ENCODE measurements at regions not wholly inside any gene's neighbourhood (a gene's known extent, or its start where the extent isn't known, plus 50 kb on each side); places are given as distances from the start of the nearest gene placed in this dataset.

DNA sequence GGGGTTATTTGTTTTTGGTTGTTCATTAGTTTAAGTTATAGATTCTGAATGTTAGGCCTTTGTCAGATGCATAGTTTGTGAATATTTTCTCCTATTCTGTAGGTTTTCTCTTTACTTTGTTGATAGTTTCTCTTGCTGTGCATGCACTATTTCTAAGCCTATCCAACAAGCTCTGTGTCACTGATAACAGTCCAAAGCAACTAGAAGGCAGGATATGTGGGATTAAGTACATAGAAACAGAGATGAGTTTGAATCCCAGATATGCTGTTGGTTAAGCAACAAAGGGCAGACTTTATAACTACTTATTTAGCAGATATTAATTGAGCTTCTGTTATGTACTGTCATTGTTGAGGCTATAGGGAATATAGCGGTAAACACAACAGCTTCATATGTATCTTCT, 390.4 kb downstream of the INSC start:
- WGBS, result 100% methylated on average over 1 of the region's 1 CpG
- H3K36me3 ChIP-seq (ENCODE audit: control insufficient read depth in 2 of 2, insufficient read depth in 2 of 2, low read length in 1 of 2), result no peaks in the 10 kb centered on the region
- no peaks in the 10 kb centered on the region for H3K9me3 ChIP-seq (ENCODE audit: control insufficient read depth in 2 of 2, insufficient read depth in 1 of 2, low read length in 1 of 2)
- no peaks in the 10 kb centered on the region for H3K4me1 ChIP-seq (ENCODE audit: control insufficient read depth in 2 of 2, insufficient read depth in 2 of 2, low read length in 2 of 2)
- H3K27ac ChIP-seq (ENCODE audit: low read depth in 1 of 2, low read length in 1 of 2), result no peak overlapping the region
- no peak for DNase-seq (ENCODE audit: low read depth in 6 of 9, low spot score in 9 of 9)
- no peaks in the 10 kb centered on the region for H3K27me3 ChIP-seq (ENCODE audit: control insufficient read depth in 2 of 2, insufficient read depth in 1 of 2, low read length in 1 of 2)
- no peak overlapping the region for H3K4me3 ChIP-seq (ENCODE audit: low read length in 2 of 2)

DNA sequence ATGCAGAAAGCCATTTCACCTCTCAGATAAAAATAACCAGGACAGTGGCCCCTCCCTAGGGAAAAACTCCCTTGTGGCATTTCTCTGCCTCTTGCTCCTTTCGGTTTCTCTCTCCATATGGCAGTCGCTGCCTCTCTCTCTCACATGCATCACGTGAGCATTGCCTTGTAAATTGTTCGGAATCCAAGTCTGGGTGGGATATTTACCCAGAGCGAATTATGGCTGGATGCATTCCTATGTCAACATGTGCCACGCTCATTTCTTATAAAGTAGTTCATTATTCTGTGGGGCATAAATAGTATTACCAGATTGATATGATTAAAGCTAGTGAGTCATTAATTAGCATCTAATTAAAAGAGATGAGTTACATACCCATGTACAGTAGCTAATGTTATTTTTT, 392.9 kb downstream of the INSC start:
- WGBS, result 93% methylated on average over 6 of the region's 6 CpGs
- no peaks in the 10 kb centered on the region for H3K4me1 ChIP-seq (ENCODE audit: control insufficient read depth in 2 of 2, insufficient read depth in 2 of 2, low read length in 2 of 2)
- H3K4me3 ChIP-seq (ENCODE audit: low read length in 2 of 2), result no peak overlapping the region
- no peaks in the 10 kb centered on the region for H3K9me3 ChIP-seq (ENCODE audit: control insufficient read depth in 2 of 2, insufficient read depth in 1 of 2, low read length in 1 of 2)
- no peaks in the 10 kb centered on the region for H3K36me3 ChIP-seq (ENCODE audit: control insufficient read depth in 2 of 2, insufficient read depth in 2 of 2, low read length in 1 of 2)
- DNase-seq (ENCODE audit: low read depth in 6 of 9, low spot score in 9 of 9), result no peak
- H3K27ac ChIP-seq (ENCODE audit: low read depth in 1 of 2, low read length in 1 of 2), result no peak overlapping the region
- H3K27me3 ChIP-seq (ENCODE audit: control insufficient read depth in 2 of 2, insufficient read depth in 1 of 2, low read length in 1 of 2), result no peaks in the 10 kb centered on the region

DNA sequence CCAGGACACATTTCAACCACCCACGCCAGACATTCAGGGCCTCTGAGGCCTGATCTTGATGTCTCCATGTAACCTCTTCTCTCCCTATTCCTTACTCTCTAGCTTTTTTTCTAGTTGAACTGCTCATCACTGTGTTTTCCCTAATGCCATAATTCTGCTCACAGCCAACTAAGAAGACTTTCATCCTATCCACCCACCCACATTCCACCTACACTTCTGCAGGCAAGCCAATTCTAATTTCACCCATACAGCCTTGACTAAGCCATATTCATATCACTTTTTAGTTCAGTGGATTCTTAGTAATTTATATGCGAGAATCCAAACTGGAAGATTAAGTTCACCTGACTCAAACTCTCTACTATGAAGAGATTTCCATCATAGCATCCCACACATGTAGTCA, 394.4 kb downstream of the INSC start:
- no peaks in the 10 kb centered on the region for H3K36me3 ChIP-seq (ENCODE audit: control insufficient read depth in 2 of 2, insufficient read depth in 2 of 2, low read length in 1 of 2)
- no peak overlapping the region for H3K4me3 ChIP-seq (ENCODE audit: low read length in 2 of 2)
- no peak overlapping the region for H3K27ac ChIP-seq (ENCODE audit: low read depth in 1 of 2, low read length in 1 of 2)
- no peaks in the 10 kb centered on the region for H3K9me3 ChIP-seq (ENCODE audit: control insufficient read depth in 2 of 2, insufficient read depth in 1 of 2, low read length in 1 of 2)
- WGBS, result 92% methylated on average over 2 of the region's 2 CpGs
- no peaks in the 10 kb centered on the region for H3K4me1 ChIP-seq (ENCODE audit: control insufficient read depth in 2 of 2, insufficient read depth in 2 of 2, low read length in 2 of 2)
- DNase-seq (ENCODE audit: low read depth in 6 of 9, low spot score in 9 of 9), result no peak
- H3K27me3 ChIP-seq (ENCODE audit: control insufficient read depth in 2 of 2, insufficient read depth in 1 of 2, low read length in 1 of 2), result no peaks in the 10 kb centered on the region

DNA sequence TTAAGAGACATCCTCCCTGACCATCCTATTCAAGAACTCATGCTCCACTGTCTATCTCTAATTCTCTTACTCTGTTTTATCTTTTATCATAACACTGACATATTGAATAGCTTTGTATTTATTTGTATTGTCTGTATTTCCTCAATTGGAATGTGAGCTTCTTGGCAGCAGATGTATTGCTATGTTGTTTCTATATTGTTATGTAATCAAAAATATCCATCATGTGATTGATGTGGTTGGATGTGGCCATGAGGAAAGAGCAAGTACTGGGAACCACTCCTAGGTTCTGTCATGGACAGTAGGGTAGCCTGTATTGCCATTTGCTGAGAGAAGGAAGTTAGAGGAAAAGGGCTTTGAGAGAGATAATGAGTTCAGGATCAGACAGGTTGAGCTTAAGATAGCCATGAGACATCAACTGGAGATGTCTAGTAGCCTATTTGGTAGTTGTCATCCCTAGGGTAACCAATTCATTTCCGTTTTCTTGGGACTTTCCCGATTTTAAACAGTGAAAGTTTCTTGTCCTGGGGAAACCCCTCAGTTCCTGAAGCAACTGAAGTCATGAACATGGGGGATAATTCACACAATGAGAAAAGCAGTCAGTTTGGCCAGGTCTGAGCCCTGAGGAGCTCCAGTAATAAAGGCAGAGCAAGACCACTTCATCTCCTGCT, 404.5 kb downstream of the INSC start:
- DNase-seq (ENCODE audit: low read depth in 6 of 9, low spot score in 9 of 9), result no peak
- Histone ChIP-seq H3K4me3 (ENCODE audit: low read length in 2 of 2) (no peak overlapping the region), H3K4me1 (ENCODE audit: control insufficient read depth in 2 of 2, insufficient read depth in 2 of 2, low read length in 2 of 2) (no peaks in the 10 kb centered on the region), H3K27me3 (ENCODE audit: control insufficient read depth in 2 of 2, insufficient read depth in 1 of 2, low read length in 1 of 2) (no peaks in the 10 kb centered on the region), H3K27ac (ENCODE audit: low read depth in 1 of 2, low read length in 1 of 2) (no peak overlapping the region), H3K9me3 (ENCODE audit: control insufficient read depth in 2 of 2, insufficient read depth in 1 of 2, low read length in 1 of 2) (no peaks in the 10 kb centered on the region), H3K36me3 (ENCODE audit: control insufficient read depth in 2 of 2, insufficient read depth in 2 of 2, low read length in 1 of 2) (no peaks in the 10 kb centered on the region)
- 85% methylated on average over 2 of the region's 2 CpGs for WGBS

DNA sequence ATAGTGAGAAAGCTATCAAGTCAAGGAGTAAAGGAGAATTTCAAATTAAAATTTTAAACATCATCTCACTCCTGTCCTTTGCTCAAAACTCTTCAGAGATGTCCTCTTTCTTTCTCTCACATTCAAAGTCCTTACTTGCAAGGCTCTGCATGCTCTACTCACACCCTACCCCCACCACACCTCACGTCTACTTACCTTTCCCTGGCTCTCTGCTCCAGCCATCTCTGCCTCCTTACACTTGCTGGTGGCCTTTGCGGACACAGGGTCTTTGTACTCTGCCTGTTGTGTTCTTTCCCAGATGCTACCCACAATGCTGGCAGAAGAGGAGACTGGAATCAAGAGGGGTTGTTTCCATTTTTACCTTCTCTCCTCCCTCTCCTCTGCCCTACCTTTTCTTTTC, 405.2 kb downstream of the INSC start:
- H3K27me3 ChIP-seq (ENCODE audit: control insufficient read depth in 2 of 2, insufficient read depth in 1 of 2, low read length in 1 of 2), result no peaks in the 10 kb centered on the region
- no peaks in the 10 kb centered on the region for H3K9me3 ChIP-seq (ENCODE audit: control insufficient read depth in 2 of 2, insufficient read depth in 1 of 2, low read length in 1 of 2)
- 85% methylated on average over 2 of the region's 2 CpGs for WGBS
- no peaks in the 10 kb centered on the region for H3K4me1 ChIP-seq (ENCODE audit: control insufficient read depth in 2 of 2, insufficient read depth in 2 of 2, low read length in 2 of 2)
- no peak overlapping the region for H3K27ac ChIP-seq (ENCODE audit: low read depth in 1 of 2, low read length in 1 of 2)
- no peak overlapping the region for H3K4me3 ChIP-seq (ENCODE audit: low read length in 2 of 2)
- no peak for DNase-seq (ENCODE audit: low read depth in 6 of 9, low spot score in 9 of 9)
- H3K36me3 ChIP-seq (ENCODE audit: control insufficient read depth in 2 of 2, insufficient read depth in 2 of 2, low read length in 1 of 2), result no peaks in the 10 kb centered on the region

DNA sequence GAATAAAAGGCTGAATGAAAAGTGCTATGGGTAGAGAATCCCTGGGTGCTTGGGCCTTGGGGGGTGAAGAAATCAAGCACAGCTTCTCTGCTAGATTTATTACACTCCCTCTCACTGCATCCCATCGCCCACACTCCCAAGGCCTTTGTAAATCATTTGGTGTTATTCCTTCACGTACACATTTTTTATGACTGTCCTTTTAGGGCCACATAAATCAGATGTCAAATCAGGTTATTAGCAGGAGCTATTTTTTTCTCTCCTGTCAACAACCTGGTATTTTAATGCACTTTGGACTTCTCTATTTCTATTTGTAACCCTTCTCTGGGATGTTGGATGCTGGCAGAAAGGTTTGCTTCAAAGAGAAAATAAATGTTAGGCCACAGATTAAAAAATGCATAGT, 408.8 kb downstream of the INSC start:
- WGBS, result 43% methylated on average over 2 of the region's 2 CpGs
- Histone ChIP-seq H3K4me3 (ENCODE audit: low read length in 2 of 2) (no peak overlapping the region), H3K27ac (ENCODE audit: low read depth in 1 of 2, low read length in 1 of 2) (no peak overlapping the region)

DNA sequence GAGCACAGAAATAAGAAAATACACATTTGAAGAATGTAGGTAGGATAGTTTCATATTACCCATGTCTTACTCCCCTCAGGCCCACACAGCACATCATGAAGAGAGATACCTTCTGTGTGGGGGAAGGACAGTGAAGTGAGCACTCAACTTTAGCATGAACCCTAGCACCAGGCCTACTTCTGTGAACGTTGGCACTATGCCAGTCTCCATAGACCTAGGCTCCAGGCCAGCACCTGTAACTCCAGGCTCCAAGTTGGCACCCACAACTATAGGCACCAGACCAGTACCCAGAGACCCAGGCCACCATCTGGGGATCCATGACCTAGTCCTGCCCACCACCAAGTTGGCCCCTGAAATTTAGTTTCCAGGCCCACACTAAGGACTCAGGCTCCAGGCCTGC, 410.9 kb downstream of the INSC start:
- 89% methylated on average over 1 of the region's 1 CpG for WGBS
- Histone ChIP-seq H3K4me1 (ENCODE audit: control insufficient read depth in 2 of 2, insufficient read depth in 2 of 2, low read length in 2 of 2) (no peaks in the 10 kb centered on the region), H3K27me3 (ENCODE audit: control insufficient read depth in 2 of 2, insufficient read depth in 1 of 2, low read length in 1 of 2) (no peaks in the 10 kb centered on the region), H3K9me3 (ENCODE audit: control insufficient read depth in 2 of 2, insufficient read depth in 1 of 2, low read length in 1 of 2) (peaks cover 0 to 13% of the 10 kb centered on the region in 2 donors), H3K36me3 (ENCODE audit: control insufficient read depth in 2 of 2, insufficient read depth in 2 of 2, low read length in 1 of 2) (no peaks in the 10 kb centered on the region), H3K27ac (ENCODE audit: low read depth in 1 of 2, low read length in 1 of 2) (no peak overlapping the region), H3K4me3 (ENCODE audit: low read length in 2 of 2) (no peak overlapping the region)
- DNase-seq (ENCODE audit: low read depth in 6 of 9, low spot score in 9 of 9), result no peak

More for the DNA sequence above, 408.8 kb downstream of the INSC start:
- no peaks in the 10 kb centered on the region for H3K27me3 ChIP-seq (ENCODE audit: control insufficient read depth in 2 of 2, insufficient read depth in 1 of 2, low read length in 1 of 2)
- no peaks in the 10 kb centered on the region for H3K36me3 ChIP-seq (ENCODE audit: control insufficient read depth in 2 of 2, insufficient read depth in 2 of 2, low read length in 1 of 2)
- H3K9me3 ChIP-seq (ENCODE audit: control insufficient read depth in 2 of 2, insufficient read depth in 1 of 2, low read length in 1 of 2), result peaks cover 0 to 13% of the 10 kb centered on the region in 2 donors
- DNase-seq (ENCODE audit: low read depth in 6 of 9, low spot score in 9 of 9), result no peak
- H3K4me1 ChIP-seq (ENCODE audit: control insufficient read depth in 2 of 2, insufficient read depth in 2 of 2, low read length in 2 of 2), result no peaks in the 10 kb centered on the region

DNA sequence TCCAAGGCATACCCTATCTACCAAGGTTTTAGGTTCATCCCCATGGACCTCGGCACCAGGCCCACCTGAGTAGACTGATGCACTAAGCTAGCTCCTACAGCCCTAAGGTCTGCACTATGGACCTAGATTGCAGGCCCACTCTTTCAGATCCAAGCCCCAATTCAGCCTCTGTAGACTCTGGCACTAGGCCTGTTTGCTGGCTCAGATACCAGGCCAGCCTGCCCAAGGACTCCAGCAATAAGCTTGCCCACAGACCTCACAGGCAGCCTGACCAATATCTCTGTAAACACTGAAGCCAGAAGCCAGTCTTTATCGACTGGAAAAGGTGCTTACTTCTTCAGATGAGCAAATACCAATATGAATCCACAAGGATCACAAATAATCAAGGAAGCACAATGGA, 411.3 kb downstream of the INSC start:
- 86% methylated on average over 2 of the region's 2 CpGs for WGBS

DNA sequence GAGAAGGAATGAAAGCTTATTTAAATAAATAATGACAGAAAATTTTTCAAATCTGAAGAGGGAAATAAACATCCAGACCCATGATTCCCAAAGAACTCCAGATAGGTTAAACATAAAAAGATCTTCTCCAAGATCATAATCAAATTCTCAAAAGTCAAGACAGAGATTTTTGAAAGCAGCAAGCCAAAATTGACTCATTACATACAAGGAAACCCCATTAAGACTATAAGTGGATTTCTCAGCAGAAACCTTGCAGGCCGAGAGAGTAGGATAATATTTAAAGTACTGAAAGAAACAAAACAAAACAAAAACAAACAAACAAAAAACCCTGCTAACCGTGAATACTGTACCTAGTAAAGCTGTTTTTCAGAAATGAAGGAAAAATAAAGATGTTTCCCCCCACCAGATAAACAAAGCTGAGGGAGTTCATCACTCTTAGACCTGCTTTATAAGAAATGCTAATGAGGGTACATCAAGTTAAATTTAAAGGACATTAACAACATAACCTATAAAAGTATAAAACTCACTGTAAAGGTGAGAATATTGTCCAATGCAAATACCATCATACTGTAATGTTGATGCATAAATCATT, 412.2 kb downstream of the INSC start:
- H3K9me3 ChIP-seq (ENCODE audit: control insufficient read depth in 2 of 2, insufficient read depth in 1 of 2, low read length in 1 of 2), result peaks cover 0 to 13% of the 10 kb centered on the region in 2 donors
- no peaks in the 10 kb centered on the region for H3K36me3 ChIP-seq (ENCODE audit: control insufficient read depth in 2 of 2, insufficient read depth in 2 of 2, low read length in 1 of 2)
- no peaks in the 10 kb centered on the region for H3K27me3 ChIP-seq (ENCODE audit: control insufficient read depth in 2 of 2, insufficient read depth in 1 of 2, low read length in 1 of 2)
- no peak overlapping the region for H3K4me3 ChIP-seq (ENCODE audit: low read length in 2 of 2)
- H3K4me1 ChIP-seq (ENCODE audit: control insufficient read depth in 2 of 2, insufficient read depth in 2 of 2, low read length in 2 of 2), result no peaks in the 10 kb centered on the region
- DNase-seq (ENCODE audit: low read depth in 6 of 9, low spot score in 9 of 9), result no peak
- 90% methylated on average over 2 of the region's 2 CpGs for WGBS
- H3K27ac ChIP-seq (ENCODE audit: low read depth in 1 of 2, low read length in 1 of 2), result no peak overlapping the region

More for the DNA sequence above, 411.3 kb downstream of the INSC start:
- Histone ChIP-seq H3K4me1 (ENCODE audit: control insufficient read depth in 2 of 2, insufficient read depth in 2 of 2, low read length in 2 of 2) (no peaks in the 10 kb centered on the region), H3K27ac (ENCODE audit: low read depth in 1 of 2, low read length in 1 of 2) (no peak overlapping the region), H3K36me3 (ENCODE audit: control insufficient read depth in 2 of 2, insufficient read depth in 2 of 2, low read length in 1 of 2) (no peaks in the 10 kb centered on the region), H3K4me3 (ENCODE audit: low read length in 2 of 2) (no peak overlapping the region), H3K27me3 (ENCODE audit: control insufficient read depth in 2 of 2, insufficient read depth in 1 of 2, low read length in 1 of 2) (no peaks in the 10 kb centered on the region), H3K9me3 (ENCODE audit: control insufficient read depth in 2 of 2, insufficient read depth in 1 of 2, low read length in 1 of 2) (peaks cover 0 to 13% of the 10 kb centered on the region in 2 donors)
- no peak for DNase-seq (ENCODE audit: low read depth in 6 of 9, low spot score in 9 of 9)
